ENCODE measurements at regions not wholly inside any gene's neighbourhood (a gene's known extent, or its start where the extent isn't known, plus 50 kb on each side); places are given as distances from the start of the nearest gene placed in this dataset.

DNA sequence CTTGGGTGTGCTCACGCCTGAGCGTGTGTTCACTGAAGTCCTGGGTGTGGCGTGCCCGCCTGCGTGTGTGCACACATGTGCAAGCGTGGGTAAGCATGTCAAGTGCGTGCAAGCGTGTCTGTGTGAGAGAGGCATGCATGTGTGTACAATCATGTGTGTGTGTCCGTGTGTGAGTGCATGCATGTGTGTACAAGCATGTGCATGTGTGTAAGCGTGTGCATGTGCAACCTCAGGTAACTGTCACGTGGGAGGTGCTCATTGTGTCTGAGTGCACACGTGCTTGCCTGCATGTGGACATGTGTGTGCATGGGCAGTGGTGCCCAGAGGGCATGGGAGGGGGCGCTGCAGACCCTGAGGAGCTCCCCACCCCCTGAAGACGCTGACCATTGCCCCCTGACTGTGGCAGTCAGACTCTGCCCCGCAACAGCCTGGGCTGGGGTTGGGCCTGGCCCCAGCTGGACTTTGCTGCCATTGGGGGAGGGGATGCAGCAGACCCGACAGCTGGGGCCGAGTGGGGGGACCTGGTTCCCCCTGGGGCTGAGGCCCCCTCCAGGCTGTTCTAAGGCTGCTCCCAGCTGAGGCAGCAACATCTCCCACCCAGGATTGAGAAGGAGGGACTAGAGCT lies 88.1 kb downstream of the UNCX start:
- DNase-seq, result no peak

DNA sequence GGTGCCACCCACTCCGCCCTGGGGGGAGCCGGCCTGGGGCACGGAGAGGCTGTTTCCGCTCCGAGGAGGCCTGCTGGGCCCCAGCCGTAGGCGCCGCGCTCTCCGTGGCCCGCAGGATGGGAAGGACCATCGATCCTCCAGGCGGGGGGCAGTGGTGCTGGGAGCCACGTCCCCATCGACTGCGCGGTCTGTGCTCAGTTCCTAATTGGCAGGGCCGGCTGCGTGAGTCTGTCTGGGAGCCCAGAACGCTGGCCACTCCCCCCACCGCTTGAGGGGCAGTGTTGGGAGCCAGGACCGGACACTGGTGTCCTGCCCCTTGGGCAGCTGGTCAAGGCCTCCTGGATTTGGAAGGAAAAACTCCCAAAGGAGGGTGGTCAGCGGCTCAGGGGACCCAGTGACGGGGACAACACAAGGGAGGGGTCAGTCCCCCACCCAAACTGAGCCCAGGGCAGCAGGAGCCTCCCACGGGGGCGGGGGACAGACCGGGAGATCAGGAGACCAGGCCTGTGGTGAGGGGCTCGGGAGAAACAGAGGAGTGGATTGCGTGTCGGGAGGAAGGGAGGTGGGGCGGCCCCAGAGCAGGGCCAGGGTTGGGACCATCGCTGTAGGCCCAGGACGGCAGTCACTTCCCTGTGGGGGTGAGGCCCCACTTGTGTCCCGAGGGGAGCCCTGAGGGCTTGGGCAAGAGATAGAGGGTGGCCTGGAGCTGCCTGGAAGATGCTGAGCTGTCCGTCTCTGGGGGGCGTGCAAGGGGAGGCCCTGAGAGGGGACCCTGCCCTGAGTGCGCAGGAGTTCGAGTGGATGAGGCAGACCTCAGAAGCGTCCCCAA lies 89.0 kb downstream of the UNCX start:
- DNase-seq, result no peak

DNA sequence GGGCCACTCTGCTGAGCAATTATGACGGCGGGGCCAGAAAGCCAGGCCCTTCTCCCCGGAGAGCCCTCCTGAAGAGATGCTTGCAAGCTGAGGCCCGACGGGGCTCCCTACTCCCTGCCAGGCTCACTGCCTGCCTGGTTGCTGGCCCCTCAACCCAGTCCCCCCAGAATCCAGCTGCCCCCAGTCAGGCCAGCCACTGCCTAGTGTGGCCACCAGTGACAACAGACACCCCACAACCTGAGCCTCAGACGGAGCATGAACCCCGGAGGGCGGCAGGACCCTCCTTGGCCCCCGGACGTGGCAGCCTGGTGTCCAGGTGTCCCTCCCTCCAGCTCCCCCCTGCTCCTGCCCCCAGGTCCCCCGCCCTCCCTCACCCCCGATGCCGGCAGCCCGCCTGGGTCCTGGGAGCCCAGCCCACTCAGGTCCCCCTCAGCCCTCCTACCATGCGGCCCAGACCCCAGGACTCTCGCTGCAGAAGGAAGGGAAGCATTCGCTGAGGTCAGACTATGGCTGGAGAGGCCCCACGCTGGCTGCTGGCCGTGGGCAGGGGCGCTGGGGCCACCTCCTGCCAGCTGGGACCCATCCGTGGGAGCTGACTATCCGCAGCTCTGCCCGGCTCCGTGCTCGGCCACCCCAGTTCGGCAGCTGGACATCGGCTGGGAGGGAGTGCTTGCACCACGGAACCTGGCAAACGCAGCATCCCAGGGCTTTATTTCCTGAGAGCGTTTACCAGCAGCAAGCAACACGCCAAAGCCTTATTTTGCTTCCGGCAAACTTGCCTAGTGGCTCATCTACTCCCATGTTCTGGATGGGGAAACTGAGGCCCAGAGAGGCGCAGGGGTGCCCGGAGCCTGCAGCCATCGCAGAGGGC lies 89.8 kb downstream of the UNCX start:
- DNase-seq, result no peak

DNA sequence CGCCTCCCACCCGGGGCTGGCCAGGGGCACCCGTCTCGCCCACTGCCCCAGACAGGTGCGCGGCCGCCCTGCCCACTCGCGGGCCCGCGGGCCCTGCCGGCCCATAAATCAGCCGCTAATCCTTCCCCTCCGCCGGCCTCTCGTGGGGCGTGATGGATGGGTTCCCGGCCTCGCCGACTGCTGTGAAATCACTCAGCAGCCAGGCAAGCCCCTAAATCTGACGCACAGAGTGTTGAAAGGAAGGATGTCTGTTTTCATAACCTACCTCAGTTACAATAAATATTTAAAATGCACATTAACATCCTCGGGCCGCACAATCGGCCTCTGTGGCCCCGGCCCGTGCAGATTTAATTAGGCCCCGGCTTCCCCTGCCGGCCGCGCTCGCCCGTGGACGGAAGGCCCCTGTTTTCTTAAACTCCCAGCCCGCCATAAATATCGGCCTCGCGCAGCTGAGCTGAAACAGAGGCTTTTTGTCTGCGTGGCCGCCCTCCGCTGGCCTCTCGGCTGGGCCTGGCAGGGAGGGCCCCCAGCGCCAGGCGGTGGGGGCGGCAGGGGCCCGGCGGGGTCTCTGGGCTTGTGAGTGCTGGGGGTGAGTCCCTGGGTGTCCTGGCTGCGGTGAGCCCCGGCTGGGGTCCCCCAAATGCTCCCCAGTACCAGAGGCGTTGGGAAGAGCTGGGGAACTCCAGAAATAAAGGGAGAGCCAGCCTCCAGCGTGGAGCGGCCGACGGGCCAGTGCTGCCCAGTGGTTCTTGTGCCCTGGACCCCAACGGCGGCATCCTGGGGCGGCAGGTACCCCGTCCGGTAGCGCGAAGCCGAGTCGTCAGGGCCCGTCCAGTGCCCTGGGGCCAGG lies 90.7 kb downstream of the UNCX start:
- DNase-seq, result no peak

DNA sequence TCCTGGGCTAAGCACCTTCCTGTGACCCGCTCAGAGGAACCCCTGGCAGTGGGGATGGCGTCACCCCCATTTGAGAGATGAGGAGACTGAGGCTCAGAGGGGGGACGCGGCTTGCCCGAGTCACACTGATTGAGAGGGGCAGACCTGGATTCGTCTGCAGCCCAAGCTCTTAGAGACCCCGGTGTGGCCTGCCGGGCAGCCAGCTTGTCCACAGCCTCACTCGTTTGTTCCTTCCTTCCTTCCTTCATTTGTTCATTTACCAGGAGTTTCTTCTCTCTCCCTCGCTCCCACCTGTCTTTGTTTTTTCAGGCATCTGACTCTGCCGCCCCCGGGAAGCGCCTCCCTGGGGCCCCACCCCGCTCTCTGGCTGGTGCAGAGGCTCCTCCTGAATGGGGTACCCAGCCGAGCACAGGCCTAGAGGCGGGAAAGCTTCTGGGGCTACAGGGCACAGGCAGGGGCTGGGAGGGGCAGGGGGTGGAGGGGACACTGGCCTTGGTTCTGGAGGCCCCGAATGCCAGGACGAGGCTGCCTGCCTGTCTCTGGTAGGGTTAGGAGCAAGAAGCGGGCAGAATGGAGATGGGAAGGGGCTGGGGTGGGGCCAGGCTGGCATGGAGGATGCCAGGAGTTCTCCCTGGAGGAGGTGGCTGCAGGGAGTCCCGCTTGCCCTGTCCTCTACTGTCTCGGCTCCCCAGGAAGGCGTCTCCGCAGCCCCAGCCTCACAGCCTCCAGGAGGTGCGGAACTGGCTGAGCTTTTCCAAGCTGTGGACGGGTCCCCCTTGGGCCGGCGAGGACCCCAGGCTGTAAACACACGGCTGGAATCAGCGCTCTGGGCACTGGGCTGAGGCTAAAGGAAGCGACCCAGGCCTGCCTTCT lies 91.6 kb downstream of the UNCX start:
- no peak for DNase-seq

DNA sequence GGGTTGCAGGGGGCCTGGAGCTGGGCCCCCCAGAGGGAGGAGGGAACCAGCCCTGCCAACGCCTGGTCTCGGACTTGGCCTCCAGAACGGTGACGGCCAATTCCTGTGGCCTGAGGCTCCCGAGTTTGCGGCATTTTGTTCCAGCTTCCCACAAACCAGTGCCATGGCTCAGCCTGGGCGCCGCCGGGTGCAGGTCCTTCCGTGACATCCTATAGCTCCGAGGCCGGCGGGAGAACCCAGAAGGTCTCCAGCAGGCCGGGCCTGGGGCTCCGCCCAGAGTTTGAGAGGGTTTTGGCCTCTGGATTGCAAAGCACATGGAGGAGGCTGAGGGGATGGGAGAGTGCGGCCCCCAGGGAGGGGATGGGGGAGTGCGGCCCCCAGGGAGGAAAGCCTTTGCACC lies 92.6 kb downstream of the UNCX start:
- no peak for DNase-seq

DNA sequence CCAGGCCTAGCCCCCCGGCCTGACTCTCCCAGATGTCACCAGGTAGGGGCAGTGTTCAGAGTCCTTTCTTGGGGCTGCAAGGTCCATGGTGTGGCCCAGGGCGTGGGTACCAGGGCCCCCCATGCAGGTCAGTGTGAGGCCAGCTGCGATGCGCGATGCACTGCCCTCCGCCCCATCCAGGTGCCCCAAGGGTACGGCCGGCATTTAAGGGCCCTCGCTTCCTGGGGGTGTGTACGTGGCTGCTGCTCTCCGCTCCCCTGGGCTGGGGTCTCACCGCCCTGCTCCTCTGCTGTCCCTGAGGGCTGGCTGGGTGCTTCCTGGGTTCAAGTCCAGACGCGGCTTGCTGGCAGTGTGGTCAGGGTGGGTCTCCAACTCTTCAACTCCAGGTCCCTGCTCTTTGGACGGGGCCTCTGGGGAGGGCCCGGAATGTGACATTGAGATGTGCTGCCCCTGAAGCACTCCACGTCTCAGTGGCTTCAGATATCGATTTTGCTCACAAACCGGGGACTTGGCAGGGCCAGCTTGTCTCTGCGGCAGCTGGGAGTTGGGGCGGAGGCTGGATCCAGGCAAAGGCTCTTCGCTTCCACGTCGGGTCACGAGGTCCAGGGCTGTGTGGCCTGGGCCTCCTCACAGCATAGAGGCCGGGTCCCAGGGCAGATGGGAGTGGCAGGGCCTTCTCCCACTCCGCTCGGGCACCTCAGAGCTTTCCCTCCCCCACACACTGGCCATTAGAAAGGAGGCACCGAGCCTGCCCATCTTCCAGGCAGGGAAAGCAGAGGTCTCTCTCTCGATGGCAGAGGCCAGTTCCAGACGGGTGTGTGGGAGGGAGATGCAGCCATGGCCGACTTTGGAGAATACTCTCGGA lies 93.2 kb downstream of the UNCX start:
- DNase-seq, result no peak

DNA sequence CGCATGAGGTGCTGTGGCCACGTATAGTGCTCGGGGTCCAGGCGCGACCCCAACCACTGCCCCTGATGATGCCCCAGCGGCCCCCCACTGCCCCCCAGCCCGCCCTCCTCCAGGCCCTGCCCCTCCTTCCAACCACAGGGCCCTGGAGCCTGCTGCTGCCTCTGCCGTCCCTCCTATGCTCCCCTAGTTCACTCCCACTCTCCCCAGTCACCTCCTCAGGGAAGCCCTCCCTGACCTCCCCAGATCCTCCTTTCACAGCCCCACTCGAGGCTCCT lies 93.8 kb downstream of the UNCX start:
- no peak for DNase-seq

DNA sequence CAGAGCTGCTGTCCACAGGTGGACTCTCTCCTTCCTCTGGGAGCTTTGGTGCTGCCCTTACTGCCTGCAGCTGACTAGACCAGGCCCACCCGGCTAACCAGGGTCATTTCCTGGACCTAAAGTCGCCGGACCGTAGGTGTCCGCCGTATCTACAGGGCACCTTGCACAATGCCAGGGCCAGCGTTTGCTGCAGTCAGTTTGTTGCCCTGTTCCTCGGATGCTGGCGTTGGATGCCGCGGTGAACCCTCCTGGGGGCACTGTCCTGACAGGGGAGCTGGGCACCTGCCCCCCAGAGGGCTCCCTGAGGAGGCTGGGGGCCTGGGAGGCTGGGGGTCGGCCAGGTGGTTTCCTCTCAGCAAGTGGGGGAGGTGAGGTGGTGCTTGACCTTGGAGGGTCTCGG lies 96.6 kb downstream of the UNCX start:
- DNase-seq, result no peak

DNA sequence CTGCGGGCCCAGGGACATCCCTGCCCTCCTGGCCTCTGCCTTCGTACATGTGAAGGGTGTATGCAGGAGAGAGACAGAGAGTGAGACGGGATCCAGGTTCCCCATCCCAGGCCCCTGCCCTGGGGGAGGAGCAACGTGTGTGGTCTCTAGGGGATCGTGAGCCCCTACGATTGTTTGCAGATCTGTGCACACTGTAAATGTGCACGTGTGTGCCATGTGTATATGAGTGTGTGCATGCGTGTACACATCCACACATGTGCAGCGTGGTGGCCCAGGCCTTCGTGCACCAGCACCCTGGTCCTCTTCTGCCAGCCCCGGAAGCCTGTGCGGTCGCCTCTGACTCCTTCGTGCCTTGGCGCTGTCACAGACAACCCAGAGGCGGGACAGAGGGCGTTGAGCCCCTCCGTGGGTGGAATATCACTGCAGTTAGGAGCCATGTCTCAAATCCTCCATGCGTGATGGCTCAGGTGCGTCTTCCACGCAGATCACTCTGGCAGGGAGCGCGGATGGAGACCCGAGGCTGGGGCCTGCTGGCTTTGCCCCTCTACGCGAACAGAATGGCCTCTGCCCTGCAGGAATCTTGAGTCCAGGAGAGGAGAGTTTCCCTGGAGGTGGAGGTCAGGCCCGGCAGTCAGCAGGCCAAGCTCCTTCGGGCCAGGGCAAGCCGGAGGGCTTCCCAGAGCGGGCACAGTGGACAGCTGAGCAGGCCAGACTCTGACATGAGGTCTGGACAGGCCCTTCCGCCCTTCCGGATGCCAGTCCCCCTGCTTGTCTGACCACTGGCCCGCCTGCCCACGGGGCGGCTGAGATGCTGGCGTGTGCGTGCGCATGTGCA lies 97.5 kb downstream of the UNCX start:
- DNase-seq, result no peak

DNA sequence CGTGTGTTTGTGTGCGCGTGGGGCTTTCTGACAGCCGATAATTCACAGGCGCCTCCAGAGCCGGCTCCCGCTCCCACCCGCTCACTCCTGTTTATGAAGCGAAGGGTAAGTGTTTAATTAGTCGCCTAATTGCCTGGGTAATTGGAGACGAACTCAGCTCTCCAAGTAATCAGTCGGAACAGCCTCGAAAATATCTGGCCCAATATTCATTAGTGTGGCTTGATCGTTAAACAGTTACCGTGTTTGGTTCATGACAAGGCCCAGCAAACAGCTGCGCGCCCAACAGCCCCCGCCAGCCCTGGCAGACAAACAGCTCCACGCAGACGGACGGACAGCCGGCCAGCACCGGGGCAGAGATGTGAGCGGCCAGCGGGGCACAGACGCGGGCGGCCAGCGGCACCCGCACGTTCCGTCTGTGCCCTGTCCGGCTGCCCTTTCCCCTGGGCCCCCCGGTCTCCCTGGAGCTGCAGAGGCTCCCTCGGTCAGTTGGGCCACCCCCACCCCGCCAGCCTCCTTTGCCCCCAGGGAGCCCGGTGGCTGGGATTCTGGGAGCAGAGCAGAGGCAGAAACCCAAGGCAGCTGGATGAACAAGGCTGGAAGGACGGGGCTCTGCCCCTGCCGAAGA lies 98.2 kb downstream of the UNCX start:
- DNase-seq, result no peak

DNA sequence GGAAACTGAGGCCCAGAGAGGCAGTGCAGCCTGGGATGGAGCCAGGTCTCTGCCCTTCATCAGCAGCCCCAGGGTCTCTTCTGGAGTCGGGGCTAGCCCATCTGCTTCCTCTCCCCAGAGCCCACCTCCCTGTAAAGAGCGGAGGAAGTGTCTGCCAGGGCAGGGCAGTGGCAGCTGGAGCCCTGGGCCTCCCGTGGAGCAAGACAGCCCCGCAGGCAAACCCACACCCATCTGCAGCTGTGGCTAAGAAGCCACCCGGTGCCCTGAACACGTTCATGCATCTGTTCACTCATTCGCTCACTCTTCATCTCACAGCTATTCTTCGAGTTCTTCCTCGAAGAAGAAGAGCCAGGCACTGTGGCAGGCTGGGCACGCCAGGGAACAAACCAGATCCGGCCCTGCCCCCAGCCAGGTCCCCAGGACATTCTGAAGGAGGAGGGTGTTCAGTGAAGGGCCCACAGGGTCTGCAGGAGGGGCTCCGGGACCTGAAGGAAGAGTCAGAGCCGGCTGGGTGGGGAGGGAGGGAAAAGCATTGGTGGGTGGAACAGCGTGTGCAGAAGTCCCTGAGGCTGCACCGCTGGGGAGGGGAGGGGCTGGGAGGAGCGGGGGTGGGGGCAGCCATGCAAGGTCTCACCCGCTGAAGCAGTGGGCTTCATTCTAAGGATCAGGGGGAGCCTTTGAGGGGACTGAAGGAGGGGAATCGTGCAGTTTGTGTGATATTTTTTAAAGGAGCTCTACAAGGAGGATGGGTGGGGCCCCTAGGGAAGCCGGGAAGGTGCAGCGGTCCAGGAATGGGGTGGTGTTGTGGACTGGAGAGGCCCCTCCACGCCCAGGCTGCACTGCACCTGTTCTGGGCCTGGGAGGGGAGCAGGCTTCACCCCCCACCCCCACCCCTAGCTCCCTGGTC lies 99.1 kb downstream of the UNCX start:
- DNase-seq, result no peak

DNA sequence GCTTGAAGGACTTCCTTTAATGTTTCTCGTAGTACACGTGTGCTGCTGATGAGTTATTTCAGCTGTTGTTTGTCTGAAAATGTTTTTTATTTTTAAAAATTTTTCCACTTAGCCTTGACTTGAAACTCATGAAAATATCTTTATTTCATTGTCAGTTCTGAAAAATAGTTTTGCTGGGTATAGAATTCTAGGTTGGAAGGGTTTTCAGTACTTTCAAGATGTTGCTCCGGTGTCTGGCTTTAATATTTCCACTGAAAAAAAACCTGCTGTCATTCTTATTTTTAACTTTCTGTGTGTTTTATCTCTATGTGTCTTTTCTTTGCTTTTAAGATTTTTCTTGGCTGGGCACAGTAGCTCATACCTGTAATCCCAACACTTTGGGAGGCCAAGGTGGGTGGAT lies 103.8 kb downstream of the UNCX start:
- DNase-seq, result no peak

DNA sequence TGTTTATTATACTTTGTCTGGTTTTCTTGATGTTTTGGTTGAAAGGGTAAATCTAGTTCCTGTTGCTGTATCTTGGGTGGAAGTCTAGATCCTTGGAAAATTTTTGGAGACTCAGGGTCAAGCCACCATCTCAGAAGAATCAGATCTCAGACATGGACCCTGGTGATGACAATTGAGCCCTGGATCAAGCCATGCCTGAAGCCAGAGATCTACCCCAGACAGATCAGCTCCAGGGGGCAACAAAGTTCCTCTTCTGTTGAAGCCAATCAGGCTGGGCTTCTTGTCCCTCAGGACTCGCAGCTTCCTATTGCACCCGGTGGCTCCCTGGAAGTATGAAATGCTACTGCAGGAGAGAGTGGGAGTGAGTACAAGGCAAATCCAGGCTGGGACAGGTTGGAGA lies 106.9 kb downstream of the UNCX start:
- DNase-seq, result no peak

DNA sequence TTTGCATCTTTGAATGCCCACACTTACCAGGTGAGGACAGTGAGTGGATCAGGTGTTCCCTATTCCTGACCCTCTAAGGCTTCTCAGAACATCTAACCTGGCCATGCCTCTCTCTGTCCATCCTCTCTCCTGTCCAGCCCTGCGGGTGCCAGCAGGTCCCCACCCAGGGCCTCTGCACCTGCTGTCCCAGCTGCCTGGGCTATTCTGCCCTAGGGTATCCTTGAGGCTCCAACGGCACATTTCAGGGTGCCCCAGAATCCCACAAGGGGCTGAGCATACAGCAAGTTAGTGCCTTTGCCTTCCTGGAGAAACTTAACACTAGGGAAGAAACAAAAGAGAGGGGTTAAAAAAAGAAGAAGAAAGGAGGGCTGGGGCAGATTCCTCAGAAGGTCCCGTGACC lies 107.4 kb downstream of the UNCX start:
- DNase-seq, result no peak

DNA sequence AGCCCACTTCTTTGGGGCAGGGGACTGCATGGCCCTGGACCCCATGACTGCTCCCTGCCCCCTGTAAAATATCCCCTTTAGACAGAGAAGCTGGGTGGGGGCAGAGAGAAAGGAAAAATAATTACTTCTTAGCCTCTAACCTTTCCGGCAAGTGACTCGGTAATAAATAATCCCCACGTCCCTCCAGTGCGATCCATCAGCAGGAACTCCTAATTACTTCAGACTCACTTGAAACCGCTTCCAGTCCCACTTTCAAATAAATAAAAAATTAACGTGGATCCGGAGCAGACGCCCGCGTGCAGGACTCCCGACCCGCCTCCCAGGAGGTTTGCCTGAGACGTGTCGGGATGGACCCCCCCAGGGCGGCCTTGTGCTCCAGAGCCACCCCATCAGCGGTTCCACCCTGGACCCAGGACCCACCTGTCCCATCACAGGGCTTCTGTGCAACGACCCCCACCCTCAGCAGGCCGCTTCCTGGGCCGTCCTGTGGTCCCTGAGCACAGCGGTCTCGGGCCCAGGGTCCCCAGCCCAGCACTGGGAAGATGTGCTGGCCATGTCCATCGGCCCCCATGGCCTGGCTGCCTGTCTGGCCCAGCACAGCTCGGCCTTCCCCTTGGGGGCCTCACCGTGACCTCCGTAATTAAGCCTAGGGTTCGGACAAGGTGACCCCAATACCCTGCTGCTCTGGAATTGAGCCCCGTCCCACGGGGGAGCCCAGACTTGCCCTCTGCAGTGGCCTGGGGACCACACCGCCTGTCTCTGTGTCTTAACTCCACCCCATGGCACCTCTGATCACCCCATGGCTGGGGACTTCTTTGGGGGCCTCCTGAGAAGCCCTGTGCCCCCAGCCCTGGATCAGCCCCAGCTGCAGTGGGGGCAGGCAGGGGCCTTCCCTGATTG lies 108.0 kb downstream of the UNCX start:
- no peak for DNase-seq
